Ishikawa (cell line): ENCODE measurements at regions not wholly inside any gene's neighbourhood (a gene's known extent, or its start where the extent isn't known, plus 50 kb on each side); places are given as distances from the start of the nearest gene placed in this dataset.

ENCODE experiments used
- CEBPB ChIP-seq: IDR thresholded peaks from 2 replicates; pipeline ENCODE4 v1.6.1; 2012
- CREB1 ChIP-seq: IDR thresholded peaks from 2 replicates; pipeline ENCODE4 v1.6.1; 2012; ENCODE audit warnings: low read depth
- EGR1 ChIP-seq: IDR thresholded peaks from 2 replicates; pipeline ENCODE4 v1.6.1; 2012
- EP300 ChIP-seq: IDR thresholded peaks from 2 replicates; pipeline ENCODE4 v1.6.1; 2012; ENCODE audit warnings: borderline replicate concordance
- NFIC ChIP-seq: IDR thresholded peaks from 2 replicates; pipeline ENCODE4 v1.6.1; 2012
- RAD21 ChIP-seq: IDR thresholded peaks from 2 replicates; pipeline ENCODE4 v1.6.1; 2012; ENCODE audit warnings: low read depth
- REST ChIP-seq: IDR thresholded peaks from 2 replicates; pipeline ENCODE4 v1.6.1; 2012; ENCODE audit warnings: low read depth, mild to moderate bottlenecking
- TAF1 ChIP-seq: IDR thresholded peaks from 2 replicates; pipeline ENCODE4 v1.6.1; 2012; ENCODE audit warnings: low read depth, mild to moderate bottlenecking
- TEAD4 ChIP-seq: IDR thresholded peaks from 2 replicates; pipeline ENCODE4 v1.6.1; 2012
- USF1 ChIP-seq: IDR thresholded peaks from 2 replicates; pipeline ENCODE4 v1.6.1; 2012
- YY1 ChIP-seq: IDR thresholded peaks from 2 replicates; pipeline ENCODE4 v1.6.1; 2012; ENCODE audit warnings: low read depth
- ZBTB7A ChIP-seq: IDR thresholded peaks from 2 replicates; pipeline ENCODE4 v1.6.1; 2012; ENCODE audit warnings: low read depth

GRCh38 chr5:61941637-61942036 lies 364.4 kb upstream of the KIF2A start:
- no peak for TF ChIP-seq REST
- TF ChIP-seq TAF1, result no peak
- TF ChIP-seq EGR1, result no peak
- no peak for TF ChIP-seq CREB1
- TF ChIP-seq EP300, result no peak
- no peak for TF ChIP-seq ZBTB7A
- TF ChIP-seq RAD21, result no peak
- TF ChIP-seq CEBPB, result no peak
- no peak for TF ChIP-seq YY1
- TF ChIP-seq NFIC, result no peak
- TF ChIP-seq TEAD4, result no peak
- no peak for TF ChIP-seq USF1
